Glutamatergic neuron (in vitro differentiated cells): ENCODE measurements at regions not wholly inside any gene's neighbourhood (a gene's known extent, or its start where the extent isn't known, plus 50 kb on each side); places are given as distances from the start of the nearest gene placed in this dataset.

Experiments used
- DNase-seq: peaks from one replicate; pipeline ENCODE4 v3.0.0; 2022
- H3K27ac Mint-ChIP-seq: one replicate; pipeline ENCODE4 v1.8.0; 2020; ENCODE audit warnings: mild to moderate bottlenecking, mixed read lengths, inconsistent platforms; ENCODE audit not compliant: unreplicated experiment
- H3K27me3 Mint-ChIP-seq: one replicate; pipeline ENCODE4 v1.8.0; 2020; ENCODE audit warnings: mild to moderate bottlenecking, moderate library complexity, mixed read lengths, inconsistent platforms; ENCODE audit not compliant: unreplicated experiment
- H3K36me3 Mint-ChIP-seq: one replicate; pipeline ENCODE4 v1.8.0; 2020; ENCODE audit warnings: mild to moderate bottlenecking, mixed read lengths, inconsistent platforms; ENCODE audit not compliant: unreplicated experiment
- H3K4me1 Mint-ChIP-seq: one replicate; pipeline ENCODE4 v1.8.0; 2020; ENCODE audit warnings: mild to moderate bottlenecking, low read depth, mixed read lengths, inconsistent platforms; ENCODE audit not compliant: unreplicated experiment
- H3K4me3 Mint-ChIP-seq: one replicate; pipeline ENCODE4 v1.8.0; 2020; ENCODE audit warnings: mild to moderate bottlenecking, mixed read lengths, inconsistent platforms; ENCODE audit not compliant: unreplicated experiment
- H3K9me3 Mint-ChIP-seq: one replicate; pipeline ENCODE4 v1.8.0; 2020; ENCODE audit warnings: mild to moderate bottlenecking, moderate library complexity, mixed read lengths, inconsistent platforms; ENCODE audit not compliant: unreplicated experiment
- CTCF ChIP-seq: fragments of 200-600 bp; sonication (generic); IDR thresholded peaks from one replicate; pipeline ENCODE4 v1.5.0; 2021; ENCODE audit not compliant: partially characterized antibody, unreplicated experiment

GRCh38 chr12:67852701-67853100 is 136.5 kb upstream of the IFNG-AS1 start:
- no peak for DNase-seq
- Mint-ChIP-seq H3K27ac (no peak overlapping the region), H3K36me3 (no peaks in the 10 kb centered on the region), H3K9me3 (no peaks in the 10 kb centered on the region), H3K4me3 (no peak overlapping the region), H3K27me3 (no peaks in the 10 kb centered on the region), H3K4me1 (no peaks in the 10 kb centered on the region)
- TF ChIP-seq CTCF, result no peak

- DNase-seq, result no peak
- Mint-ChIP-seq H3K27me3 (no peaks in the 10 kb centered on the region), H3K4me3 (no peak overlapping the region), H3K36me3 (no peaks in the 10 kb centered on the region), H3K27ac (no peak overlapping the region), H3K4me1 (no peaks in the 10 kb centered on the region), H3K9me3 (no peaks in the 10 kb centered on the region)
- TF ChIP-seq CTCF, result no peak
Measured at GRCh38 chr12:67853204-67853603, 136.0 kb upstream of the IFNG-AS1 start.

GRCh38 chr12:67854351-67854750 is 134.9 kb upstream of the IFNG-AS1 start:
- no peaks in the 10 kb centered on the region for H3K36me3 Mint-ChIP-seq
- no peak for TF ChIP-seq CTCF
- H3K27ac Mint-ChIP-seq, result no peak overlapping the region
- H3K9me3 Mint-ChIP-seq, result no peaks in the 10 kb centered on the region
- no peak overlapping the region for H3K4me3 Mint-ChIP-seq
- H3K4me1 Mint-ChIP-seq, result no peaks in the 10 kb centered on the region
- H3K27me3 Mint-ChIP-seq, result no peaks in the 10 kb centered on the region
- DNase-seq, result no peak

GRCh38 chr12:67855103-67855502 is 134.1 kb upstream of the IFNG-AS1 start:
- Mint-ChIP-seq H3K27me3 (no peaks in the 10 kb centered on the region), H3K27ac (no peak overlapping the region), H3K9me3 (no peaks in the 10 kb centered on the region), H3K36me3 (no peaks in the 10 kb centered on the region), H3K4me1 (no peaks in the 10 kb centered on the region), H3K4me3 (no peak overlapping the region)
- no peak for TF ChIP-seq CTCF
- no peak for DNase-seq

GRCh38 chr12:67871231-67871630 is 118.0 kb upstream of the IFNG-AS1 start:
- TF ChIP-seq CTCF, result no peak
- Mint-ChIP-seq H3K4me3 (no peak overlapping the region), H3K9me3 (peaks cover 5% of the 10 kb centered on the region), H3K27me3 (peaks cover under 1% of the 10 kb centered on the region), H3K27ac (no peak overlapping the region), H3K36me3 (no peaks in the 10 kb centered on the region), H3K4me1 (no peaks in the 10 kb centered on the region)
- no peak for DNase-seq
